Tibial artery (tissue), 4 donors: ENCODE measurements at regions not wholly inside any gene's neighbourhood (a gene's known extent, or its start where the extent isn't known, plus 50 kb on each side); places are given as distances from the start of the nearest gene placed in this dataset.

Experiments
- DNase-seq, 2 donors: peaks; one replicate each; pipeline ENCODE4 v3.0.0-alpha.2; 2019
- H3K27ac ChIP-seq, 2 donors: fragments of 200-600 bp; sonication (generic) in 1 of 2; 1 replicate in 1 of 2; 2 replicates in 1 of 2; pipeline ENCODE4 v1.5.1; 2018 to 2019; ENCODE audit warnings: mild to moderate bottlenecking in 1 of 2
- H3K27me3 ChIP-seq, 2 donors: fragments of 200-600 bp; sonication (generic) in 1 of 2; one replicate each; pipeline versions ENCODE4 v1.5.1 to v1.6.0; 2016 to 2019
- H3K36me3 ChIP-seq, 3 donors: fragments of 200-600 bp; sonication (generic) in 2 of 3; one replicate each; pipeline ENCODE4 v1.5.1; 2016 to 2019; ENCODE audit warnings: mild to moderate bottlenecking in 2 of 3
- H3K4me1 ChIP-seq, 4 donors: fragments of 200-600 bp; sonication (generic) in 2 of 4; 1 replicate in 3 of 4; 2 replicates in 1 of 4; pipeline ENCODE4 v1.5.1; 2016 to 2019
- H3K4me3 ChIP-seq, 2 donors: fragments of 200-600 bp; sonication (generic) in 1 of 2; 1 replicate in 1 of 2; 2 replicates in 1 of 2; pipeline ENCODE4 v1.5.1; 2018 to 2019; ENCODE audit warnings: mild to moderate bottlenecking in 2 of 2
- H3K9me3 ChIP-seq, 3 donors: fragments of 200-600 bp; sonication (generic) in 1 of 3; one replicate each; pipeline ENCODE4 v1.5.1; 2016 to 2019
- CTCF ChIP-seq, 2 experiments: fragments of 200-600 bp in 1 of 2; fragments of 450-650 bp in 1 of 2; IDR thresholded peaks; one replicate each; pipeline ENCODE4 v1.5.1; 2017 to 2019; ENCODE audit warnings: antibody characterized with exemption in 2 of 2, mild to moderate bottlenecking in 1 of 2, moderate library complexity in 1 of 2
- intact Hi-C: fragments of 100-400 bp; cut with DNase I; formaldehyde crosslinking; loops from one replicate; pipeline ENCODE4 v1.15.0; 2023; ENCODE audit warnings: low total_unique reads

- Histone ChIP-seq H3K27me3 (no peaks in the 10 kb centered on the region), H3K36me3 (no peaks in the 10 kb centered on the region), H3K9me3 (no peaks in the 10 kb centered on the region), H3K4me1 (peaks cover 0 to 3% (median 0%) of the 10 kb centered on the region in 4 donors), H3K27ac (no peak overlapping the region), H3K4me3 (no peak overlapping the region)
- TF ChIP-seq CTCF (IDR thresholded peaks at IDR 0.05), result no peak
- intact Hi-C loops, result no loop called here
- no peak for DNase-seq
Measured at GRCh38 chr4:19686456-19686855, 565.2 kb upstream of the SLIT2 start.

- H3K9me3 ChIP-seq, result no peaks in the 10 kb centered on the region
- no peak for TF ChIP-seq CTCF (IDR thresholded peaks at IDR 0.05)
- no peaks in the 10 kb centered on the region for H3K36me3 ChIP-seq
- peaks cover 0 to under 1% (median 0%) of the 10 kb centered on the region in 4 donors for H3K4me1 ChIP-seq
- intact Hi-C loops, result no loop called here
- no peak overlapping the region for H3K4me3 ChIP-seq
- H3K27me3 ChIP-seq, result no peaks in the 10 kb centered on the region
- no peak for DNase-seq
- no peak overlapping the region for H3K27ac ChIP-seq
Measured at GRCh38 chr4:19684084-19684483, 567.6 kb upstream of the SLIT2 start.

GRCh38 chr4:19683426-19683825 is 568.3 kb upstream of the SLIT2 start:
- Histone ChIP-seq H3K27me3 (no peaks in the 10 kb centered on the region), H3K4me1 (no peaks in the 10 kb centered on the region), H3K36me3 (no peaks in the 10 kb centered on the region), H3K27ac (no peak overlapping the region), H3K4me3 (no peak overlapping the region), H3K9me3 (no peaks in the 10 kb centered on the region)
- DNase-seq, result no peak
- intact Hi-C loops, result no loop called here
- no peak for TF ChIP-seq CTCF (IDR thresholded peaks at IDR 0.05)

GRCh38 chr4:19677211-19677610 is 574.5 kb upstream of the SLIT2 start:
- Histone ChIP-seq H3K4me1 (peaks cover 0 to 14% (median 9%) of the 10 kb centered on the region in 4 donors), H3K27ac (no peak overlapping the region), H3K4me3 (no peak overlapping the region), H3K27me3 (no peaks in the 10 kb centered on the region), H3K36me3 (no peaks in the 10 kb centered on the region), H3K9me3 (no peaks in the 10 kb centered on the region)
- TF ChIP-seq CTCF (IDR thresholded peaks at IDR 0.05), result no peak
- intact Hi-C loops, result no loop called here
- no peak for DNase-seq

- Histone ChIP-seq H3K4me3 (no peak overlapping the region), H3K4me1 (peaks cover 0 to 14% (median 9%) of the 10 kb centered on the region in 4 donors), H3K36me3 (no peaks in the 10 kb centered on the region), H3K9me3 (no peaks in the 10 kb centered on the region), H3K27ac (peak overlapping the region; percentile 10 to 37), H3K27me3 (no peaks in the 10 kb centered on the region)
- no peak for TF ChIP-seq CTCF (IDR thresholded peaks at IDR 0.05)
- intact Hi-C loops, result no loop called here
- DNase-seq, result peak in 1 of 2 donors; percentile 66
Measured at GRCh38 chr4:19675172-19675811, 576.4 kb upstream of the SLIT2 start.

- Histone ChIP-seq H3K4me3 (no peak overlapping the region), H3K4me1 (no peaks in the 10 kb centered on the region), H3K36me3 (no peaks in the 10 kb centered on the region), H3K9me3 (no peaks in the 10 kb centered on the region), H3K27ac (no peak overlapping the region), H3K27me3 (no peaks in the 10 kb centered on the region)
- no peak for DNase-seq
- no peak for TF ChIP-seq CTCF (IDR thresholded peaks at IDR 0.05)
- intact Hi-C loops, result no loop called here
Measured at GRCh38 chr4:19659101-19659500, 592.6 kb upstream of the SLIT2 start.
